ENCODE measurements at regions not wholly inside any gene's neighbourhood (a gene's known extent, or its start where the extent isn't known, plus 50 kb on each side); places are given as distances from the start of the nearest gene placed in this dataset.

- no peak for TF ChIP-seq CTCF (conservative IDR thresholded peaks at IDR 0.05; ENCODE audit: low read depth, low read length)
- no peak for TF ChIP-seq EZH2 (IDR thresholded peaks at IDR 0.05; ENCODE audit: low read length, unreplicated experiment)
These were observed 72.7 kb upstream of the CLPB start for GRCh38 chr11:72507050-72507449.
